GM12873 (cell line): ENCODE measurements at regions not wholly inside any gene's neighbourhood (a gene's known extent, or its start where the extent isn't known, plus 50 kb on each side); places are given as distances from the start of the nearest gene placed in this dataset.

Experiments
- CTCF ChIP-seq: IDR thresholded peaks from 2 replicates; pipeline ENCODE4 v1.5.1; 2012; ENCODE audit warnings: low read depth, mild to moderate bottlenecking, moderate library complexity, low read length, control low read depth; ENCODE audit not compliant: insufficient read depth; ENCODE audit errors: missing control alignments

DNA sequence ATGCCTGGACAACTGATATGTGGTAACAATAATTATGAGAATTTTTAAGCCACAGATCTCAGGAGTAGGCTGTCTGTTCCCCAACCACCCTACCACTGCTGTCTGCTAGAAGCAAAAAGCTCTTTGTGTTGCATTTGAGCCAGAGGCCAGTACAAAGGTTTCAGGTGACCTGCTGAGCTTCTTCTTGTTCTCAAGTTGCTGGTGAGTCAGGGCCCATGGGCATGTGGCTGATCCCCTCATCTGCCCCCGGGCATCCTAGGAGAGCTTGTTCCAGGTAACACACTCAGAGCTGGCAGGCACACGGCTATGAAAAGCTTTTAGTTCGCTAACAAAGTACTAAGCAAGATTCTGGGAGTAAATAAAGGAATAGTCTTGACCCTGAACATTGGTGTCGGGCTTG is 285.3 kb downstream of the CDC5L start:
- TF ChIP-seq CTCF, result no peak

DNA sequence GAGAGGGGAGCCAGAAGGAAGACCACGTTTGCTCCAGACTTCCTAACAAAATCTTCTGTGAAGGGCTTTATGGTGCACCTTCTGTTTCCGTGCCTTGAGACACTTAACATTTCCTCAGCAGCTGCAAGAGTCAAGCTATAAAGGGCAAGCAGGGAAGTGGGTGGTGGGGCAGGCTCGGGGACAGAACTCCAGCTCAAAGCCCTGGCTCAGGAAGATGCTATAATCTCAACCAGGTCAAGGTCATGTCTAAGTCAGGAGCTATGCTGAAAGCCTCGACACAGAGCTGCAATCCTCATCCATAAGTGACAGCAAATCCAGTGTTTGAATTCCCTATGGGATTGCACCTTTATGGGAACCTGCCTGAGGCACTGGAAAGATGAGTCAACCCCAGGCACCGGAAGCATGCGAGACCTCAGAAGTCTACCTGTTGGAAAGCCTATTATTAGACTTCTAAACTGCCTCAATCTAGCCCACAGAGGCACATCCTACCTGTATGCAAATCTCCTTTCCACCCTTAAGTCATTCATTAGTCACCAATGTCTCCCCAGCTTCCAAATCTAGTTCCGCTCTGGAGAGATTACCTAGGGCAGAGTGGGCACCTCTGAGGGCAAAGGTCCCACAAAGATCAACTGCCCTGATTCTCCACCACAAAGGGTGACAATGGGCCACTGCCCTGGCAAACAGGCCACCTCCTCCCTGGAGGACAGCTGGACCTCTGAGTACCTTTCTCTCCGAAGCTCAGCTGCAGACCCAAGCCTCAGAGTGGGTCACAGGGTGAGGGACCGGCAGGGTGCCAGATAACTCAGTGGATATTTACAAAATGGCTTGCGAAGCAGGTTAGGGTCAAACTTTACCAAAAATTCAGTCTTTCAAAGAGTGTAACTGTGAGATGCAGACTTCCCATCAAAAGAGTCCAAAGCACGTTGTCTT is 287.0 kb downstream of the CDC5L start:
- no peak for TF ChIP-seq CTCF

GRCh38 chr6:44675449-44675848 is 287.9 kb downstream of the CDC5L start:
- no peak for TF ChIP-seq CTCF

- no peak for TF ChIP-seq CTCF
Observed at GRCh38 chr6:44676246-44676790, 288.8 kb downstream of the CDC5L start.

DNA sequence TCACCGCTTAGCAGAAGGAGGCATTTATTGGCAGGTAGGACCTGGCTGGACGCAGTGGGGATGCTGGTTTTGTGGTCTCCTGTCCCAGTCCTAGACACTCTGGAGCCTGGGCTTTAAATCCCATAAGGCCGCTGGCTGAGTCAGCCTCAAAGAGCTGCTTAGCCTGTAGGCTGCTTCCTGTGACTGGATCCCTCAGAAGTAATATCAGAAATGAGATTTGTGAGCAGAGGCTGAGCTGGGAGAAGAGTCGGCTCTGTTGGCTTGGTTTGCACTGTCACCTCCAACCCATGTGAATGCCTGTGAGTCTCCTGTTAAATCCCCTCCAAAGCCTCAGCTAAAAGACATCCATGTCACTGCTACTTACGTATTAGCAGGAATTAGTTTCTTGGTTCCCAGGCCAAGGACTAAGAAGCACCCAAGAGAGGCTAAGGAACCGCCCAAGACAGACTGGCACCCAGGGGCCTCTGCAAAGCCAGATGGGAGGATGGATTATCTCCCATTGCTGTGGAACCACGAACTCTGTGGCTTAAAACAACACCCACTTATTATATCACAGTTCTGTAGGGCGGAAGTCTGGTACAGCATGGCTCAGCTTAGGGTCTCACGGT is 289.4 kb downstream of the CDC5L start:
- TF ChIP-seq CTCF, result no peak

DNA sequence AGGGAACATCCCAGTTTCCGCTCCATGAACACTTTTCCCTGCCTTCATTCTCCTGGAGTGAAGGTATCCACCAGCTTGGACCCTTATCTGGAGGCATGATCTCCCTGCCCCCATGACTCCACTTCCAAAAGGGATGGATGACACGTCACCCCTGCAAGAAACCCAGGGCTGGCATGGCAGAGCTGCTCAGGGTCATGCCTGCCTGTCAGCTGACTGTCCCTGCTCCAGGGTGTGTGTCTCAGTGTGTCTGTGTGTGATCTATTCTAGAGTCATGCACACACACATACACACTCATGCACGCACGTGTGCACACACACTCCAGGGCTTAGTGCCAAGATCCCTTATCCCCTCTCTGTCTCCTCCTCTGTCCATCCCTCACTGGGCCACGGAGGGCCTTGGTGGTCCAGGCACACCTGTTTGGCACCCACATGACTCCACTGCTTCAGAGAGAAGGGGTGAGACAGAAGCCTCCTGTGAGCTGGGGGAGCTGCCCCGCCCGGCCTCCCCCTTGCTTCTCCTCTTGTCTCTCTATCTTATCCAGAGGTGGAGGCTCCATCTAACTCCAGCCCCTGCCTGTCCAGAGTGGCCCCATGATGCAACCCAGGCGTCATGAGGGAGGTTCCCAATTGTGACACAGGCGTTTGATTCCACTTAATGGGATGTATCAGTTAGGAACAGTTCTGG is 290.9 kb downstream of the CDC5L start:
- no peak for TF ChIP-seq CTCF

- TF ChIP-seq CTCF, result no peak
Observed at GRCh38 chr6:44679438-44680201, 292.1 kb downstream of the CDC5L start.
